Ramos (cell line): ENCODE measurements at regions not wholly inside any gene's neighbourhood (a gene's known extent, or its start where the extent isn't known, plus 50 kb on each side); places are given as distances from the start of the nearest gene placed in this dataset.

ENCODE experiments used
- in situ Hi-C: fragments of 300-500 bp; cut with MboI; formaldehyde crosslinking; loops from one replicate; pipeline ENCODE4 v1.14.3; 2022; ENCODE audit warnings: low sequenced_read_pairs; ENCODE audit not compliant: unreplicated experiment

- in situ Hi-C loops, result no loop called here
These were observed 316.5 kb downstream of the DIRAS2 start for GRCh38 chr9:90325913-90326653.

- in situ Hi-C loops, result no loop called here
These were observed 312.4 kb downstream of the DIRAS2 start for GRCh38 chr9:90330231-90330630.

DNA sequence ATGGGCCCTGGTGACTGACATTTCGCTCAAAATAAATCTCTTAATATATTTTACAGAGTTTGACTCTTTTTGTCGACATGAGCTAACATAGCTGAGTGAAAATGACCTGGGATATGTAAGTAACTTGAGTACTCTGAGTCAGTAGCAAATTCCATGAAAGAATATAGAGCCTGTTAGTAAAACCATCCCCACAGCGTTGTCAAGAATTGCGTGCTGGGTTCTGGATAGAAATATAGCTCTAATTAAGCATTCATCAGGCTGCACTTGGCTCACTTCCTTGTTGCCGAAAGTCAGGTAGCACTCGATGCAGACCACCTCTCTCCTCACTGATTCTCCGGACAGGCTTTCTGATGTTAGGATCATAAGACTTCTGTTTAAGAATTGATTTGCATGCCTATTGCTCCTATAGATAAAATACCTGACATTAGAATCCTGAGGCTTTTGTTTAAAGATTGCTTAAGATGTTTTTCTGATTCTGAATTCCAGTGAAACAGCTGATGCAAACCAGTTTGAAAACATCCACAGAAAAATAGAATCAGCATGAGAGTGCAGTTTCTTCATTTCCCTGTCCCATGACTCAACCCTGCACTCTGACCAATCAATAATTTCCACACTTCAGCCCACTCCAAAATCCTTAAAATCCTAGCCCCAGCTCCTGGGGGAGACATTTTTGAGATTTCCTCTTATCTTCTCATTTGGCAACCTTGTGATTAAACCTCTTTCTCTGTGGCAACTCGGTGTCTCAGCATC, 310.6 kb downstream of the DIRAS2 start:
- in situ Hi-C loops, result no loop called here

- in situ Hi-C loops, result no loop called here
These were observed 309.4 kb downstream of the DIRAS2 start for GRCh38 chr9:90333226-90333625.

DNA sequence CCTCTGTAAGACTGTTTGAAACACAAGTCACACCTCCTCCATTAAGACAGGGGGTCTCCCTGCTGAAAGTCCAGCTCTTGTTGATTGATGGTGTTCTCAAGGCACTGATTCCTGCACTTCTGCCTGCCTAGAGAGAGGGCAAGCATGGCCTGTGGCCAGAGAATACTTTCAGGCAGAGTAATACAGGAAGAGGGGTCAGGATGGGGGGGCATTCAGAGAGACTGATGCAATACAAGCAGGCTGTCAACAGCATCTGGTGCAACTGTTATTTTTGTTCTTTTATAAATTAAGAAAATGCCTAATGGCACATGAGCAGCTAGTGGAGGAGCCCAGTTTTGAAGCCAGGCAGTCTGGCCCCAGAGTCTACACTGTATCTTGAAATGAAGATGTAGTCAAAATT, 302.2 kb downstream of the DIRAS2 start:
- in situ Hi-C loops, result no loop called here

DNA sequence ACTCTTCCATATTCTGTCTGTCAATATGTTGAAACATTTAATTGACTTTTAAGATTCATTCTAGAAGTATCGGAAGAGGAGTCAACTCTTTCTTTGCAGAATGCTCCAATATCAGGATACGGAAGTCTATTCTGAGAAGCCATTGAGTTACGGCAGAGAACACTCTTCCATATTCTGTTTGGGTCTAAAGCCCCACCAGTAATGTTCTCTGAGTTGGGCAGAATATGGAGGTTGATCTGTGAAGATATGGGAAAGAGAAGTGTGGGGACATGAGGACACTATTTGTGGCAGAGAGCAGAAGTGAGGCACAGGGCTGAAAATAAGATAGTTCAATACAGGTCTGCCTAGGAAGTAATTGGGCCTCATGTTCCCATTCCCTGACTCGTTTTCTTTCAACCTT, 300.0 kb downstream of the DIRAS2 start:
- in situ Hi-C loops, result no loop called here

DNA sequence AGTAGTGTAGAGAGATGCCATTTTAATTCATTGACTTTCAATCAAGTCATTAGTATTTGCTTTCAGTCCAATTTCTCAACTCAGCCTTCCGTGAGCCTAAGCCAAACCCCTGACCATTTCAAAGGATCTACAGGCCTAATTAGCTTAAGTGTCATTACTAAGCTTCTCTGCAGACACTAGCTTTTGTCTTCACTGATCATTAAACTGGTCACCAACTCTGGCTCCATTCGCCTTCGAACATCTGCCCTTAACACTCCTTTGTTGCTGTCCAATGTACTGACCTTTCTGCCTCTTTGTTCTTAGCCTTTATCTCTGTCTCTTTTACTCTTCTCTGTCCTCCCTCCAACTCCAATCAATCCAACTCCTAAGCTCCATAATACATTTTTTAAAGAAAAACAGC, 299.3 kb downstream of the DIRAS2 start:
- in situ Hi-C loops, result no loop called here

DNA sequence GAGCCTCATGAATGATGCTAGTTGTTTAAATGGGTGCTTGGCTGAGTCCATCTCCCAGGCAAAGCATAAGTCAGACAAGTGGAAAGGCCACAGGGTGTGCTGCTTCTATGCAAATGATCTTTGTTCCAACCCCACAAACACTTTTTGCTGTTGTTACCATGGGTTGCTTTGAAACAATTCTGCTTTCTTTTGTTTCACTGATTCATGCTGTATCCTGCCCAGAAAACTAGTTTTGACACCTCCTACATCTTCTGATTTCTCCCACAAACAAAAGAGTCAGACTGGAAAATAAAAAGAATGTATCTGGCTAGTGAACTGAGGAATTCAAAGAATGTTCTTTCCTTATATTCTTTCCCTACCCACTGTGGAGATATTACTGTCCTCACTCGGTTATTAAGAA, 298.6 kb downstream of the DIRAS2 start:
- in situ Hi-C loops, result no loop called here

DNA sequence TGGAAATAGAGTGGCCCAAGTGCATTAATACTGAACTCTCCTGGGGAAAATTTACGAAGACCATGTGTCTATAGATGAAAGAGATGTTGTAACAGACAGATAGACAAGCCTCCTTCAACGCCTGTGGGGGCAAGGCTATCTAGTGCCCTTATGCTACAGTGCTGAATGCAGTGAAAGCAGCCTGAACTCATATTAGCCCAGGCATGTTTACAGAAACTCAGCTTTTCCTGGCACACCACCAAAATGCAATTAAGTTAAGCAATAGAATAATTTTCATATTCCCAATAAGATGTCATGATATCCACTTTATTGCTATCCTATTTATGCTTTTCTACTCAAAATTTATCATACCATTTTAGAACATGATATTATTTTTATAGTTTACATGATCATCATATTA, 277.0 kb downstream of the DIRAS2 start:
- in situ Hi-C loops, result no loop called here

DNA sequence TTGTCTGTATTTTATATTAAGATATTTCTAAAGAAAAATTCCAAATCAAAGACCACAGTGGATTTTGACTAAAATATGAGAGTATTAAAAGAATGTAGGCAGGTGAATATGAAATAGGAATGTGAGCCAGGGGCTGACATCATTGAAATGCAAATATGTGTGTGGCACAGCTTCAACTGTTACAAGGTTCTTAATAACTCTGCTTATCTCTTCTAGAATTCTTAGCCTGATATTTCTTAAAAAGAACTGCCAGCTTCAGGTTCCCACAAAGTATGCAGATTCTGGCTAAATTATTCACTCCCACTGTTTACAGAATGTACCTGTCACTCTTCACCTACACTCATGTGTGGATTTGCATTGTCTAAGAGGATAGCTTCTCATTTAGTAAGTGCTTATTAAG, 274.4 kb downstream of the DIRAS2 start:
- in situ Hi-C loops, result no loop called here

- in situ Hi-C loops, result no loop called here
These were observed 273.7 kb downstream of the DIRAS2 start for GRCh38 chr9:90368928-90369327.

DNA sequence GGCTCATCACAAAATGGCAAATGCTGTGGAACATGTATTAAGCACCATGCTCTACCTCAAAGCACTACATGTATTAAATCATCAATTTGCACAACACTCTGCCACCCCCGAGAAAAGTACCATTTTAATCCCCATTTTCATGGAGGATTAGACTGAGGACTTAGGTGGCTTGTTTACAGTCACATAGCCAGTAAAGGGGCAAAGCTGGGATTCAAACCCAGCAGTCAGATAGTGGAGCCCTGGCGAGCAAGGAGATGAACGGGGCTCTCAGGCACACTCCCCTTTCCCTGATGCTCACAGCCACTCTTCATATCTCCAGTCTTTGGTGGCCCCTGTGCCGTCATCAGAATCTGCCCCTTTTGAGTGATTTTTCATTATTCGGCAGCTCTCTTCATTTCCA, 262.9 kb downstream of the DIRAS2 start:
- in situ Hi-C loops, result no loop called here

DNA sequence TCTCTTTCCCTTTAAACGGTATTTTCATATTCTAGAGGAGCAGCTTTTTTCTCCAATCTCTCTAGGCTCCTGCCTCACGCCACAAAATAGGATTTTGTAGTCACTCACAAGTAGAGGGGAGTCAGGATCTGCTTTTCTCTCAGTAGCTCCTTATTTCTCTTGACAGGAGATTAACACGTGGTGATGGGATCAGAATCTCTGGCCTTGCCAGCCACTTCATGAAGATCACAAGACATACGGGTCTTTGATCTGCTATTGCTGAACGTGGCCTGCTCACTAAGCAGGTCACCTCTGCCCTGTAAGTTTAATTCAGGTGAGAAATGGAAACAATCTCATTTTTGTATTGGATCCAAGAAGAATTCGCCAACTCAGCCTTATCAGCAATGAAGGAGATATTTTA, 257.5 kb downstream of the DIRAS2 start:
- in situ Hi-C loops, result no loop called here

DNA sequence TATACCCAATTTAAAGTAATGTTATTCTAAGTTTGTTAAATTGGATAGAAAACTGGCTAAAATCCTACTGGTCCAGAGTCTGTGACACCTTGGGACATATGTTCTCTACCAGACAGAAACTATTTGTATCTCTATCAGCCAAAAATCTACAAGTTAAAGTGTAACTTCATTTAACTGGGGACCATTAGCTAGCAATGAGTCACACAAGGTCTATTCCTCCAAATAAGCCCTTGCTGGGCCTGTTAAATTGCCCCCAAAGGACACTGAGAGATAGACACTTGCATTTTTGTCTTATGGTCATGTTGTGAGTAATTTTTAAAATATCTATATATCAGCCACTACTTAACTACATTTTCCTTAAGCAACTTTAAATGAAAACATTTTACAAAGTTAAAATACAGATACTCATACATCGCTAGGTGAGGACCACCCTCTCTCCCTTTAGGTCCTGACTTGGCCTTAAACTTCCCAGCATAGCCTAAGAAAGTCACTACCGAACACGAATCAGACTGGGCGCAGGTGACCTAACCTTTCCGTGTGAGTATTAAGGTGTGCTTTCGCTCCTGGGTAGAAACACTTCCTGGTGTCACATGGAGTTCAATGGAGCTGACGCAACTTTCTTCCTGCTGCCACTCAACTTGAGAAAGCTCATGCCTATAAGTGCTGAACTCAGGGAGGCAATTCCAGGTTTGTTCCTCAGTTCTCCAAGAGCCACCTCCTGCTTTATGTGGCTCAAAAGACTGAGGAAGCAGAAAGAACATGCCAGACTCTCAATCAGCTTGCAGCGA, 249.1 kb downstream of the DIRAS2 start:
- in situ Hi-C loops, result no loop called here

- in situ Hi-C loops, result no loop called here
These were observed 247.8 kb downstream of the DIRAS2 start for GRCh38 chr9:90394871-90395270.

- in situ Hi-C loops, result no loop called here
These were observed 242.5 kb downstream of the DIRAS2 start for GRCh38 chr9:90400091-90400490.

GRCh38 chr9:90408659-90409058, 234.0 kb downstream of the DIRAS2 start:
- in situ Hi-C loops, result no loop called here

DNA sequence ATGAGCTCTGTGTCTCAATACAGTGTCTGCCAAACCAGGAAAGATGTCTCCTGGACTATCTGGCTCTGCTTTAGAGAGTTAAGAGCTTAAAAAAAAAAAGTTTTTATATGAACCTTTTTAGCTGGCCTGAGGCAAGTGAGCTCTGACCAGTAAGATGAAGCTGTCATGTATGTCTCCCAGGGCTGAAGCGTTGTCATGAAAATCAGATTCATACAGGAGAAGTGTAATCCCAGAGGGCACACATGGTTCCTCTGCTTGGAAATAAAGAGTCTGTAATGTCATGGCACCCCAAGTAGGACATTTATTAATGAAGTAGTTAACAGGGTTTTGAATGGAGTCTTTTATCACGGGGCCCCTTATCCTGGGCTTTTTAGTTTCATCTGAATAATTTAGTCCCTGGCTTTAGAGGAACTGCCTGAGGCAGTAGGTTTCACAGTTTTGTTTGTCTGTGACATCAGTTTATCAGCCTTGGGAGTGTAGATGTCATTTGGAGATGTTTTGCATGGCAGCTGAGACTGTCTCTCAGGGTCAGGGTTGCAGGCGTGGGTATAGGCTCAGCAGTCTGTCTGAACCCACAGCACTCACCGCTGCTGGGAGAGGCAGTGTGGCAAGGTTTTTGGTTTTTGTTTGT, 223.3 kb downstream of the DIRAS2 start:
- in situ Hi-C loops, result no loop called here

DNA sequence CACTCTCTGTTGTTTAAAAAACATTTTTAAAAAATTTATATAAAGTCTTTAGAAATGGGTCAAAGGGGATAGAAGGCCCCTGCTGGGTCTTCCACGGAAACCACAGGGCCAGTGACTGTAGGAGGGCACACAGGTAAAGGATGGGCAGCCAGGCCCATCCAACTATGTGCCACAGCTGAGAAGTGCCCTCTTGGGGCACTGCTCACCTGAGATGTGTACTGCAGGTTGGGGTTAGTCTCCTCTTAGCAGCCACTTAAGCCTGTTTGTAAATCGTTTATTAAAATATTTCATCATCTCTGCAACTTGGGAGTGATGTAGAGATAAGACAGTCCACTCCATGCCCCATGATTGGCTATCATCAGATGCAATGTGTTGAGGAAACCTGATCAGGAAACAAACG, 222.4 kb downstream of the DIRAS2 start:
- in situ Hi-C loops, result no loop called here

- in situ Hi-C loops, result no loop called here
These were observed 221.7 kb downstream of the DIRAS2 start for GRCh38 chr9:90420768-90421513.
